Omental fat pad (tissue), 3 donors: ENCODE measurements at regions not wholly inside any gene's neighbourhood (a gene's known extent, or its start where the extent isn't known, plus 50 kb on each side); places are given as distances from the start of the nearest gene placed in this dataset.
"Not testable (repeated sequence)": the region's sequence is repeated elsewhere in the genome, so short reads cannot be mapped to it uniquely, and the experiment has no call there.

Experiments used
- ATAC-seq: fragments of 150-250 bp; one replicate; pipeline ENCODE4 v1.9.1; 2016; ENCODE audit warnings: mild to moderate bottlenecking, moderate library complexity; ENCODE audit not compliant: low FRiP score
- DNase-seq: peaks from one replicate; pipeline ENCODE4 v3.0.0-alpha.2; 2019; ENCODE audit warnings: low spot score
- TF ChIP-seq, protein P1 (sequence below), 3 donors: fragments of 450-650 bp; IDR thresholded peaks; one replicate each; pipeline ENCODE4 v1.5.1; 2016 to 2017; ENCODE audit warnings: antibody characterized with exemption in 3 of 3, mild to moderate bottlenecking in 3 of 3, moderate library complexity in 2 of 3

DNA sequence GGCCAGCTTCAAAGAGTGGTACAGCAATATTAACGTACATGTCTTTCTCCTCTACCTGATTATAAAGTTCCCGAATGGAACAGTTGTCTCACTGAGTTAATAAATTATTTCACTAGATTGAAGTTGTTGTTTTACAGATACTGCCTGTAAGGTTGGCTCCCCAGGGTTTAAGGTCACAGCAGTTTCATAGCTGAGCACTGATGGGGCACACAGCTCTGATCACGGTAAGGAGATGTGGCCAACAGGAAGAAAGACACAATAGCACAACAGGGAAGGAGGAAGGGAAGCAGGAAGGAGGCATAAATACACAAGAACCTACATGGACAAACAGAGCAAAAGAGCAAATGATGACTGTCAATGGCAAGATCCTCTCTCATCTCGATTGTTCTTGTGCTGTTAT, 215.6 kb downstream of the WNT5A start:
- no peak for ATAC-seq
- no peak for DNase-seq
- TF ChIP-seq, protein P1, sequence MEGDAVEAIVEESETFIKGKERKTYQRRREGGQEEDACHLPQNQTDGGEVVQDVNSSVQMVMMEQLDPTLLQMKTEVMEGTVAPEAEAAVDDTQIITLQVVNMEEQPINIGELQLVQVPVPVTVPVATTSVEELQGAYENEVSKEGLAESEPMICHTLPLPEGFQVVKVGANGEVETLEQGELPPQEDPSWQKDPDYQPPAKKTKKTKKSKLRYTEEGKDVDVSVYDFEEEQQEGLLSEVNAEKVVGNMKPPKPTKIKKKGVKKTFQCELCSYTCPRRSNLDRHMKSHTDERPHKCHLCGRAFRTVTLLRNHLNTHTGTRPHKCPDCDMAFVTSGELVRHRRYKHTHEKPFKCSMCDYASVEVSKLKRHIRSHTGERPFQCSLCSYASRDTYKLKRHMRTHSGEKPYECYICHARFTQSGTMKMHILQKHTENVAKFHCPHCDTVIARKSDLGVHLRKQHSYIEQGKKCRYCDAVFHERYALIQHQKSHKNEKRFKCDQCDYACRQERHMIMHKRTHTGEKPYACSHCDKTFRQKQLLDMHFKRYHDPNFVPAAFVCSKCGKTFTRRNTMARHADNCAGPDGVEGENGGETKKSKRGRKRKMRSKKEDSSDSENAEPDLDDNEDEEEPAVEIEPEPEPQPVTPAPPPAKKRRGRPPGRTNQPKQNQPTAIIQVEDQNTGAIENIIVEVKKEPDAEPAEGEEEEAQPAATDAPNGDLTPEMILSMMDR (IDR thresholded peaks at IDR 0.05): no peak

DNA sequence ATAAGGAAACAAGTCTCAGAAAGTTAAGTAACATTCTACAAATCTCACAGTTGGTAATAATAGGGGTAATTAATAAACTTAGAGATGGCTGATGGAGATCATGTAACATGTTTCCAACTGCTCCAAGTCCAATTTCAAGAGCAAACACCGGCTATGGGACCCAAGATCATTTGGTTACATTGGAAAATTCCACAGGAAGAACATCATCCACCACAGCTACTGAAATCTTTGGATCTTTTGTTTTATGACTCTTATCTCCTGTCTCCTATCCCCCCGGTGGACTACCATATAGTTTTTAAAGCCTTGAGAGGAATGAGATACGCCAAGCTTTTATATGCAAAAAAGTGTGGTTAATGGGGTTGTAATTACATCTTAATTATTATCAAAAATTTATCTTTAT, 216.1 kb downstream of the WNT5A start:
- no peak for ATAC-seq
- DNase-seq: no peak
- TF ChIP-seq, protein P1 (IDR thresholded peaks at IDR 0.05): no peak

DNA sequence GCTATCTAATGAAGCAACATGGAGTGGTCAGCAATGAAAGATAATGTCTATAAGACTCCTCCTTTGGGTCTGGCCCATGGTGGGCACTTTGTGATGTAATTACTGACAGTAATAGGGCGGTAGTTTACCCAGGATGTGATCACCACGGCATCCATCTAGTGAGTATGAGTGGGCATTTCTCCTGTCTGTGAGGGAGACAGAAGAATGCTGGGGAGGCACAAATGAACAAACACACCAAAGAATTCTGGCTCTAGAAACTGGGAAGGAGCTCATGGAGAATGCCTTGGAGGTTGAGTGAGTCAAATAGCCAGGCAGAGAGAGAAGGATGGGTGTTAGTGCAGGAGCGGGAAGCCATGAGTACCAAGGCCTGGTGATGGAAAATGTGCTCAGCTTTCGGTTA, 217.5 kb downstream of the WNT5A start:
- no peak for DNase-seq
- peak; percentile 48 for ATAC-seq
- TF ChIP-seq, protein P1 (IDR thresholded peaks at IDR 0.05): no peak

DNA sequence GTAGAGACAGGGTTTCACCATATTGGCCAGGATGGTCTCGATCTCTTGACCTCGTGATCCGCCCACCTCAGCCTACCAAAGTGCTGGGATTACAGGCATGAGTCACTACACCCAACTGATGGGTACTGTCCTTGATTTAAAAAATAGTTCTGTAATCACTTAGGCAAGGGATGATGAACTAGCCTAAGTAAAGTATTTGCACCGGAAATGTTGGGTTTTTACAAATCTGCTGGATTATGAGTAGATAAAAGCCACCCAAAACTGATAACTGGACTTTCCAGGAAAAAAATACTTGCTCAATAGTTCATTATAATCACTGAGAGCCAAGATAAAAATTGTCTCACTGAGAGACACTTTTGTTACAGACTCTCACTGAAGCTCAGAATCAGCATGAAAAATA, 218.0 kb downstream of the WNT5A start:
- DNase-seq (no peak), ATAC-seq (no peak)
- TF ChIP-seq, protein P1 (IDR thresholded peaks at IDR 0.05): no peak

DNA sequence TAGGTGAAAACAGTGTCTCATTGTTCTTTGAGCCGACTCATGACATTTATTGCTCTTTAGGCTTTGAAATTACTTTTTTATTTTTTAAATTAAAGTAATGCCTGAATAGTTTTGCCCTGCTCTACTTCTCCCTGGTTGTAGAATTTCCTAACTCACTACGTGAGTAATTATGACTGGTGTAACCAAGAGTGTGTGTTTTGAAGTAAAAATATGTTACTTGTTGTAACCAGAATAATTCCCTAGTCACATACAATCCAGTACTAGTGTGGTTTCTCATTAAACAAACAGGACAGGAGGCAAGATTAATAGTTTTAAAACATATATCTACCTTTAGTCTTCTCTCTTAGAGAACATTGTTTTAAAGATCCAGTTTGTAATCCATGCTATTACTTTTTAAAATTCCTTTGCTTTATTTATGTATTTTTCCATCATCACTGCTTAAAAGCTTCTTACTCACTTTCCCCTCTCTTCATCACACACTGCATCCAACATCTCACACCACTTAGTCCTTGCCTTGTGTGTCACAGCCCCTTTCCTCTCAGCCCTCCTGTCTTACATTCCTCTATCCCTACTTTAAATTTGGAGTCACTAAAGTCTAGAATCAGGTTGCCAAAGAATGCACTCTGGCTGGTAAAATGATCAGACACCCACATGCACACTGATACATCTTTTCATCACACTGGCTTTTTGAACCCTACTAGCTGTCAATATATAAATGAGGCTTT, 219.7 kb downstream of the WNT5A start:
- ATAC-seq: no peak
- DNase-seq: no peak
- TF ChIP-seq, protein P1 (IDR thresholded peaks at IDR 0.05): no peak

DNA sequence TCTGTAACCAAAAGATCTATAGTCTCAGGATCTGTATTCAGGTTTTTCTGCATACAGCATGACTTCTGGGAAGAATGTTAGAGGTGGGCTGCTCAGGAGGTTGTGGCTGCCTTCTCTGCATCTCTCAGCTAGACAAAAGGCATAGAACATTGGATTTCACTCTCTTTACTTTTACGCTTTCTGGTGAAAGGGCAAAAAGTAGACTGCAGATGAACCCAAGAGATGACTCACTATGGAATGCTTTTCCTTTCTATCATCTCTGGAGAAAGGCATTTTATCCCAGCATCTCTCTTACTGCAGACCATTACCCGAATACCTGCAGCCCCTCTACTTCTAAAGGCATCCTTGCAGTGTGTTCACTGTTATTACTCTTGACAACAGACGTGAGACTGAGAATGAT, 222.2 kb downstream of the WNT5A start:
- ATAC-seq: no peak
- TF ChIP-seq, protein P1 (IDR thresholded peaks at IDR 0.05): no peak

DNA sequence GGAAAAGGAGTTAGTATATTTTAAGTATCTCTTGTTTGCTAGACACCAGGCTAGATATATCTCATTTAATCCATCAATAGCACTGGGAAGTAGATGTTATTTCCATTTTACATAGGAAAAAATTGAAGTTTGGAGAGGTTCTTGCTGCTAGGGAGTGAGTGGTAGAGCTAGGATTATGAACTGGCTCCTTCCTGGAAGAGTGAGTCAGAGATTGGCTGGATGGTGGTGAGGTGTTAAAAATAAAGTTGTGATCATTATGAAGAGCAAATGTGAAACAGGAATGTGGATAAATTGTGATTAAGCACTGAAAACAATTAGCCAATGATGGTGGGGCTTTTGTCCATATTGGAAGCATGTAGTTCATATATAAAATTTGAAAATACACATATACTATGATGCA, 234.2 kb downstream of the WNT5A start:
- ATAC-seq: no peak
- no peak for DNase-seq
- TF ChIP-seq, protein P1 (IDR thresholded peaks at IDR 0.05): no peak

More for the DNA sequence above, 222.2 kb downstream of the WNT5A start:
- DNase-seq: no peak

DNA sequence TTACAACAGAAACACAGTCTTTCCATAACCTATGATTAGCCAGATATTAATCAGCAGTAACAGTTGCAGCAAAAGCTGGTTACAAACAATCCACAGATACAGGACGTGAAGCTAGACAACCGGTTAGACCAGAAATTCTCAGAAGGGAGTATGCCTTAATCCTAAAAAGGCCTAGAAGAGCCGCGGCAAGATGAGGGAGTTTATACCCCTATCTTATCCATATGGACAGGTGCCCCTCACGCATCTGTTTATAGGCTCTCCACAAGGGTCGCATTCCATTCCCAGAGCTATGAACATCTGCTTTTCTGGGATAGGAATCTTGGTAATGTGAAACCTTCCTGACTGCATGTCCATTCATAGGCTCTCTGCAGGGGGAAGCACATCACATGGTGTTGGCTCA, 237.9 kb downstream of the WNT5A start:
- not testable (repeated sequence) for ATAC-seq, DNase-seq
